ENCODE measurements at regions not wholly inside any gene's neighbourhood (a gene's known extent, or its start where the extent isn't known, plus 50 kb on each side); places are given as distances from the start of the nearest gene placed in this dataset.

DNA sequence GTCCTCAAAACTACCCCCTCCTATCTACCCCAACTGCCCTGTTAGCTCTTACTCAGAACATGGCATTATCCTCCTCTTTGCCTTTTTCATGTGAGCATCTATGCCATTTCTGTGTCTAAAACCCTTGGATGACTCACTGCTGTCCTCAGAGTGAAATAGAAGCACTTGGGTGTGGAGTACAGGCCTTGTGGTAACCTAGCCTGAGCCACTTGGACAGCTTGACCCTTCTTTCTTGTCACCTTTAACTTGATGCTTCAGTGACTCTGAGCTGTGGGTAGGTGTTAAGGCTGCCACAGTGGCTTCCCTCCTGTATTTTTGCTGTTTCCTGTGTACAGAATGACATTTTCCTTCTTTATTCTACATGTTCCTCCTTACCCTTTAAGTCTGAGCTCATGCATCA is 391.4 kb downstream of the SH3GL2 start:
- no peak for DNase-seq

DNA sequence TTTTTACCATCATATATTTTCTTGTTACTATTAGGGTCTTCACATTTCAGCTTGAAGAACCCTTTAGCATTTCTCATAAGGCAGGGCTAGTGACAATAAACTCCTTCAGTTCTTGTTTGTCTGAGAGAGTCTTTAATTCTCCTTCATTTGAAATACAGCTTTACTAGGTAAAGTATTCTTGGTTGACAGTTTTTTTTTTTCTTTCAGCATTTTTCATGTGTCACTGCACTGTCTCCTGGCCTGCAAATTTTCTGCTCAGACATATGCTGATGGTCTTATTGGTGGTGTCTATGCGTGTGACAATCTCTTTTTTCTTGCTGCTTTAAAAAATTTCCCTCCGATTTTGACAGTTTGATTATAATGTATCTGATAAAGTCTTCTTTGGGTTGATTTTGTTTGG is 399.9 kb downstream of the SH3GL2 start:
- DNase-seq, result no peak

DNA sequence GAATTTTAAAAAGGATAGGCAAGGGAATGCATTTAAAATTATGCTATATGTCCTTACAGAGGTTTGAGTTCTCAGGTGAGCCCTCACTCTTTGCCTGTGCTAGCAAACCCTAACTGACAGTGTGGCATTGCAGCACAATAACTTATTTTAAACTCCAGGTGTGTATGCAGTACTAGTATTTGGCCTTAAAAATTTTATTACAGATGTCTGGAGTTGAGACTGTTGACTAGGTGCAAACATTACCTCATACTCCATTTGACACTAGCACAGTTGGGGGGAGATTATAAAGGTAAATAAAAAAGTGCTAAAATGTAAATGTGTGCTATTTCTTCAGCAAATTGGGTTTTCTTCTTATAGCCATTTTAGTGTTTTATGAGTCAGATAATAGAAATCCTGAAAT is 407.7 kb downstream of the SH3GL2 start:
- no peak for DNase-seq

DNA sequence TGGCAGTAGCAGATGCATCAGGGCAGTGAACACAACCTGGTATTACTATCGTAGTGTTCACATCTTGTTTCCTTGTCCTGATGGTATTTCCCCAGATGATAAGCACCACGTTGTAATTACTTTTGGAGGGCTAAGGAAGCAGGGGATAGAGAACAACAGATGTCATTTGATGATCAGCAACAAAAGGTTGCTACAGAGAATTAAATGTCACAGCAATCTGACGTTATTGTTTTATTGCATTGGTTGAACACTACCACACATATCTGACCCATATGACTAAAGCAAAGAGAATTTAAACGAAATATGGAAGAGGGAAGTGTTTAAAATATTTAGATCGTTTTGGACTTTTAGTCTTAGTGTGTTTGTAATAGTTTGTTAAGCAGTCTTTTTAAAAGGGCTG is 408.3 kb downstream of the SH3GL2 start:
- no peak for DNase-seq

DNA sequence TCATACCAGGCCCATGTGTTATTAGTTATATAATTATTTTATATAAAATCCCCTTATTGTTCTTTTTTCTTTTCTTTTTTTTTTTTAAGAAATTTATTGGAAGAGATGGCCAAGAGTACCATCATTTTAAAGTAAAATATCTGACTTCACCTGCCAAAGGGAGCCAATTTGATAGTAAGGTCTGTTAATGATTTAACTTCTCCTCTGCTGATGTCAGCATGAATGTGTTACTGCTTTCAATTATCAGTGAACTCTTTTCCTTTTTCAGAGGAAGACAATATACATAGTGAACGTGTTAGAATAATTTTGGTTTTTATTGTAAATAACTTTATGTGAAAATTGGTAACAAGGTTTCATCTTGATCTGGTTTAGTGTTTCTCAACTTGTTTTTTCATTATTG is 409.6 kb downstream of the SH3GL2 start:
- DNase-seq, result no peak

DNA sequence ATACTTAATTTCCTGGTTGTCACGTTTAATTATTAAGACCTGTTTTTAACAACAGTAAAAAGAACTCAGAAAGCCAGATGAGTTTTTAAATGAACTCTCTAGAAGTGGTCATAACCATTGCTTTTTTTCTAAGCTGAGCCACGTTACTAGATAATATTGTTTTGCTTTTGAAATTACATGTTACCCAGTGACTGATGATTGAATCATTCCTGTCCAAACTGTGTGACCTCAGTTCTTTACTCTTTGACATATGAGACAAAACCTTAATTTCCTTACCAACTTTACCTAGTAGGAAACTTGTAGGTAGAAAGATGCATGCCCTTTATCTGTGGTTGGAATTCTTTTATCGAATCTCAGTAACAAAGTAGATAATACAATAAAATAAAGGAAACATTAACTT is 411.7 kb downstream of the SH3GL2 start:
- no peak for DNase-seq

DNA sequence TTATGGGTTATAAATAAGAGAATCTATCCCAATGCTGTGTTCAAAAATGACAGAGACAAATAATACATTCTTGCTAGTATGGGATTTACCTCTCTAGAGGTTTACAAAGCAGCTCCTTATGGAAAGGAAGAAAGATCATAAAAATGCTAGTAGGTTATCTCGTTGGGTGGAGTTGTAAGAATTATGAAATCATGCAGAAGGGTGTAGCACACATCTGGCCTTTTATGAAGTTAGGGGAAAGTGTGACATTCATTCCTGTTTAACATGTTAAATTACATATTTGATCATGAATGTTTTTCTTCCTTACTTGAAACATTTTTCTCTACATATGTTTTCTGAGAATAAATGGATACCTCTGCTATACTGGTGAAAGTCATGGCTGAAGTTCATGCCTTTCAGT is 414.2 kb downstream of the SH3GL2 start:
- no peak for DNase-seq

DNA sequence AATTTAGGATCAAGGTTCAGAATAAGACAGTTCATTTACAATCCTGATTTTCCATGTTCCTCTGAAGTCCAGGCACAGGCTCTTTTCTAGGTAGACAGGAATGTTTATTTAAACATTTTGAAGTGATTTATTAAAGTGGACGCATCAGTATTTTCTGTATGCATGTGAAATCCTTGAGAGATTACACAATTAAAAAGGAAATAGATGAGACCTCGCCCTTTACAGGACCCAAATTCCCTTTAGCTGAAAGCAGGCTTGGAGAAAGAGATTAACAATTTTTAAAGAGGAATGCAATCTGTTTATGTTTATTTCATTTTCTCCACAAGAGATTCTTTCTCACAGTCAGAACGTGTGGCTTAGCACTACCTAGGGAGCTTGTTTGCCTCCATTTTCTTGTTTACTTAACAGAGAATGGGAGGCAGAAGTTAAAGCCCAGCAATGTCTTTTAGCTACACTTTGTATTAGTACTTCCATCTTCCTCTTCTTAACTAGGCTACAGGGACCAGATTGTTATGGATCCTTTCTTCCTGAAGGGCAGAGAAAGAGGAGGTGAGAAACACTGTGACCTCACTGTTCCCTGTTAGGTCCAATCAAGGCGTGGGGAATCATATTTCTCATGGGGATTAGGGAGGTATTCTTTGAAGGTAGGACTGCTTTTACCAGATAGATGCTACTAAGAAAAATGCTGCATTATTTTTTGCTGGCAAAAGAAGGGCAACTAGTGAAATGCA is 416.0 kb downstream of the SH3GL2 start:
- no peak for DNase-seq

DNA sequence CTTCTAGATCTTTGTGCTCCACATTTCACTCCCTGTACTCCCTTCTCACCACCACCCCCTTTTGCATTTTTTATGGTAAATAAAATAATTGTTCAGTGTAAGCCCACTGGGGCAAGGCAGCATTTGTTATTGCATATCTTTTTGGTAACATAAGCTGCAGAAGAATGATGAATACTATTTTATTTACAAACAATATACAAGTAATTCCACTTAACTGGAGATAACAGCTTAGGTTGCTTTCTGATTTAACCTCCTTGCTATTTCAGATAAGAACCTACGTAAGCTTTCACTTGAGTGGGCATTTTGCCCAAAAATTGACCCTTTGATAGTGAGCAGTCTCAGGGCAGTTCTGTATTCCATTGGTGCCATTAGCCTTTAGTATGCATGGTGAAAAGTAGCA is 417.9 kb downstream of the SH3GL2 start:
- DNase-seq, result no peak

DNA sequence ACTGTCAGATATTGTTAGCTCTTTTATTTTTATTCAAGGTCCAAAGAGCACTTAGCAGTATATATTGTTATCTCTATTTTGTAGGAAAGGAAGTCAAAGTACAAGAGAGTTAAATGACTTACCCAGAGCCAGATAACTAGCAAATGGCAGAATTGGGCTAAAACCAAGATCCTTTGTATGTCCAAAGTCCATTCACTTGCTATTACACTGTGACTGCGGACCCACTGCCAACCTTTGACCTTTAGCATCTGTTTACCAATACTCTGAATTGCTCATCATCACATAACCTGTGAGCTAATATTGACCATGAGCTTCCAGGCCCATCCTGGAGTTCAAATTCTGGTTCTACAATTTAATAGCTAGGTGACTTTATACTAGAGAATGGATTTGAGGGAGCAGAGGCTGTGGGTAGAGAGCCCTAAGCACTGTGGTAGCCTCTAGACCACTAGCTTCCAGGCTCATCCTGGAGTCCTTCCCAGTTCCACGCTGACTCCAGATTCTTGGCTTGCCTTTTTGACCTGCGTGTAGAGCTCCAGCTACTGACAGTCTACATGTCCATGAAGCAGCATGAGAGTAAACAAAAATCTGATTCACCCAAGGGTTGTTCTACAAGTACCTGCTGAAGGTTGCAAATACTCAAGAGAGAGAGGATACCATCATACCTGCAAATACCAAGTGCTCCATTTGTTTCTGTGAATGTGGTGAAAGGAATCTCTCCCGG is 424.0 kb downstream of the SH3GL2 start:
- DNase-seq, result no peak

DNA sequence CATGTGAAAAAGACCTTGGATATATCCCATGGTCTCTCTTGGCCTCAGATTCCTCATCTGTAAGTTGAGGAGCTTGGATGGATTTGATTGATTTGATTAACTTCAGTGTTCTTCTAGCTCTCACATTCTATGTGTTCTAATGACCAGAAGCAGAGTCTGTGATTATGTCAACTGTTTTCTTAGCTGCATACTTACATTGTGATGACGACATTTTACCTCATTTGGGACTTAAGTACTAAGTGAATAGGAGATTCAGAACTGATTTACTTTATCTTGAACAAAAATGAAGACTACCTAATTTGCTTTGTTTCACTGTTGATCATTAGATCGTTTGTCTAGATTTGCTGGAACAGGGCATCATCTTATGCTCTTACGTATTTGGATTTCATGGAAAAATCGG is 427.7 kb downstream of the SH3GL2 start:
- no peak for DNase-seq

DNA sequence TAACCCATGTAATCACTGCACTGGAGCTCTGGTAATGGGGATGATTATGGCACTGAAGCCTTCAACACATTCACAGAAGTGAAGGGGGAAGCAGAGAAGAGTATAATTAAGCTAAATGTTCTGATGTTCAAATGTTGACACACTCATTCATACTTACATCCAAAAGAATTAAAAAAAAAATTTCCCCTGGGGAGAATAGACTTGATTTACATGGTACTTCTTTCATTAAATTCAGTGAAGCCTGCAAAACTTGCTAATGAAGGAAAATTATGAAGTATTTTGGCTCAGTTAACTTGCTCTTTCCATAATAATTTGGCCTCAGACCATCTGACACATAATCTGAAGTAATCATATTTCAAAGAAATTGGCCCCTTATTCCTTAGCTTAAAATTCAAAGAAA is 428.8 kb downstream of the SH3GL2 start:
- DNase-seq, result no peak

DNA sequence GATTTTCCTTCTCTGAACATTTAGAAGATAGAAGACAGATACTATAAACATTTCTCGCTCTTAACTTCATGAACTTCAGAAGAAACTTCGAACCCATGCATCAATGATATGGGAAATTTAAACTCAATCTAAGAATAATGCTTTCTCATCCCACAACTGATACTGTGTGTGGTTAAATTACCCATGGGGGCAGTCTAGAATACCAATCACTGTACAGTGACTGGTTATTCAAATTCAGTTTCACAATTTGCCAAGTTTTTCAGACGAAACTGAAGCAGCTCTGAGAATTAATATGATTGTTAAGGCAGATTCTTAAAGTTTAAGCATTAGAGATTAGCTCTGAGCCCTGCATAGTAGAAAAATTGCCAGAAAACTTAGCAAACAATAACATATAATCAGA is 431.0 kb downstream of the SH3GL2 start:
- no peak for DNase-seq

DNA sequence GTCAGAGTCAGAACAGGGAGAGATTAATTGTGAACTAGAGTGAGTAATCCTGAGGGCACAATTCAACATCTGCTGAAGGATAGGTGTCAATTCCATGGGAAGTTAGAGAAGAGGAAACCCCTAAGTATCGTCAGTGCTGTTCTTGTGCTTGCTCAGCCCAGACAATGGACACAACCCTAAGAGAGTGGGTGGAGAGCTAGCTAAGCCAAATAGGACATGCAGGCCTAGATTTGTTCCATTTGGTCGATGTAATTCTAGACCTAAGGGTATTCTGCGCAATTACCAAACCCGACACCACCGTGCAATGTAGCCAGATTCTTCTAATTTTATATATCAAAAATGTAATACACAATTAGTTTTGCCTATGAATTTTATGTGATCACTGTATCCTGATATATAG is 431.6 kb downstream of the SH3GL2 start:
- no peak for DNase-seq

DNA sequence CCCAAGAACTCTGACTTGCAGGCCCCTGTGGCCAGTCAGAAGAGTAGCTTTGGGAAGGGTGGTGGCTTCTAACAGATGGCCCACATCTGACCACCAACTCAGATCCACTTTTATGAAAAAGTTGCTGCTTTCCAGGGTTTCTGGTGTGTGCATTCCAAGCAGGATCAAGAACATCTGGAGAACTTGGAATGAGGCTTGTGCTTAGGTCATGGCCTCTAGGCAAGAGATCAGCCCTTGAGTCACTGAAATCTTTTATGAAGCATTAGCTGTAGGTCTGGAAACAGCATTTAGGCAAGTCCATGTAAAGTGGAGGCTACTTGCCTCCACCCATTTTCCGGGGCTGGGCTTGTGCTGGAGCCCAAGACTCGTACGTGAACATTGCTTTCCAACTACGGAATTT is 433.3 kb downstream of the SH3GL2 start:
- DNase-seq, result no peak

DNA sequence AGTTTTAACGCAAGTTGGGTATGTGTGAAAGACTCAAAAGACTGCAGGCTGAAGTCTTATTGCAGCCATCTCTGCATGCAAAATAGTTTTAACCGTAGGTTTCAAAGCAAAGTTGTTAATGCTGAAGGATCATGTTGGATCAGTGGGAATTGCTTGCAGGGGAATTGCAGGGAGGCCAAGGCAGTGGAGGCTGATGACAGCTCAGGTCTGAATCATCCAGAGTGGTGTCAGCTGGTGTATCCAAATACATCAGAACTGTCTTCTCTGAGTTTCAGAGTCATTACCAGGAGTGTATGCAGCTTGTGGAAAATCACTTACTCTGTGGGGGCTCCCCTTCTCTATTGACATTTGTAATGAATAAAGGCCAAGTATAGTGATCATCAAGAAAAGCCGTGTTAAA is 435.7 kb downstream of the SH3GL2 start:
- no peak for DNase-seq

DNA sequence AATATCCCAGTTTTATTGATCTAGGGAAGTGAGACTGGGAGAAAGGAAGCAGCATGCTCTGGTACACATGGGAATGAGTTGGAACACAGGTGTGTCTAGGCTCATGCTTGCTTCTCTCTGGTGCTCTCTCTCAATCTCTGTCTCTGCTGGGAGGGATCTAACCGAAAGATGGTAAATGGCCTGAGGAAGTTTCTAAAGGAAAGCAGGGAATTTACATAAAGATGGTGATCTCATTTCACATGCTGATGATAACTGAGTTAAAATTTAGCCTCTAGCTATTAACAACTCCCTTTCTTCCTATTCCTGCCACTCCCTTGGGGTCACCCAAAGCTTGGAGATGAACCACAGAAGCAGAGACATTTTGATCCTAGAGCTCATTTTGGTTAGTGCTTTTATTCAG is 436.2 kb downstream of the SH3GL2 start:
- no peak for DNase-seq

DNA sequence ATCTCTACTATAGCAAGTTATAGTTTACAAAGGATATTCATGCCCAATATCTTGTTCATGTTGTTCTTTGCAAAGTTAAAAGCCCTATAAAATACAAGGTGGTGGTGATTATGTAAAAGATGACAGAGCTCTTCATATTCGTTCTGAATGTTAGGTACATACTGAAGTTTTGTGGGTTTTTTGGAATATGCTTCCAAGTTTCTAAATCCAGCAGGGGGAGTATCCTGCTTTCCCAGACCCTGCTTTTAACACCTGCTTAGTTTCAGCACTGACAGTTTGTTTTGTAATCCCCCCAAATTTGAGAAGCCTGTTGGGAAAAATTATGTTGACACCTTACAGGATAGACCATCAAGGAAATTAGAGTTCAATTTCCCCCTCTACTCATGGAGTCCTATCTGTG is 438.3 kb downstream of the SH3GL2 start:
- no peak for DNase-seq

DNA sequence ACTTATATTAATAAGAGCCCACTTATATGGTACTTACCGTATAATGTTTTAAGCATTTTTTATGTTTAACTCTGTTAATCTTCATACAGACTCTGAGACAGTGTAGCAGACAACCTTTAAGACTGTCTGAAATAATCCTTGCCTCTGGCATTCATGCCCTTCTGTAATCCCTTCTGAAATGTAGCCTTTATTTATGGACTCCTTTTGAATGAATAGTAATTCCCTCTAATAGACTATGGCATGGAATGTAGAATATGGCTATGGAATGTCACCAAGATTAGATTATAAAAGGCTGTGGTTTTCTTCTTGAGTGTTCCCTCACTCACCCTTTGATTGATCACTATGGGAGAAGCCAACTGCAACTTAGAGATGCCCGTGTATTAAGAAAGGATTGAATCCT is 439.4 kb downstream of the SH3GL2 start:
- no peak for DNase-seq

DNA sequence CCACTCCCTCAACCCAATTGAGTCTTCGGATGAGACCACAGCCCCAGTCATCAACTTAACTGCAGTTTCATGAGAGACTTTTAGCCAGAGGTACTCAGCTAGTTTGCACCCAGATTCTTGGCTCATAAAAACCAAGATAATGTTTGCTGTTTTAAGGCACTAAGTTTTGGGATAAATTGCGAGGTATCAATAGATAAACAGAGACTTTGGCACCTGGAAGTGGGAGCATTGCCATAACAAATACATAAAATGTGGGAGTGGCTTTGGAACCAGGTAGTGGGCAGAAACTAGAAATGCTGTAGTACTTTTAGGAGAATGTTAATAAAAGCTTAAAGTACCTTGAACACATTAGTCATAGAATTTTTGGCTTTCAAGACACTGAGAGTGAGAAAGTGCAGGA is 439.8 kb downstream of the SH3GL2 start:
- no peak for DNase-seq

DNA sequence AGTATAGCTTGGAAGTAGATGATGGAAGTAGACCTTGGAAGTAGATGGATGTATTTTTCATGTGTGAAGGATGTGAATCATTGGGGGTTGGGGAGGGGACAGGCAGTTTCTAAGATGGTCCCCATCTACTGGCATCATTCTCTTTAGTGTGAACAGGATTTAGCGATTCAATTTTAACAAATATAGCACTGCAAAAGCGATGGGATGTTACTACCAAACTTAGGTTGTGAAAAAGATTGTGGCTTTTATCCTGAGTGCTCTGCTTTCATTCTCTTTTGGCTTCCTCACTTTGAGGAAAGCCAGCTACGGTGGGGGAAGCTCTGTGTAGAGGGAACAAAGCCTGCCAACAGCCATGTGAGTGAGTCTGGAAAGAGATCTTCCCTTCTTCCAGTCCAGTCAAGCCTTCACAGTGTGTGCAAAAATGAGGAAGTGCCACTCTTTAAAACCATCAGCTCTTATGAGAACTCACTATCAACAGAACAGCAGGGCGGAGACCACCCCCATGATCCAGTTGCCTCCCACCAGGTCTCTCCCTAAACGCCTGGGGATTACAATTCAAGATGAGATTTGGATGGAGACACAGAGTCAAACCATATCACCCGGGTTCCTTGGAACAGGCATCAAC is 441.4 kb downstream of the SH3GL2 start:
- no peak for DNase-seq

DNA sequence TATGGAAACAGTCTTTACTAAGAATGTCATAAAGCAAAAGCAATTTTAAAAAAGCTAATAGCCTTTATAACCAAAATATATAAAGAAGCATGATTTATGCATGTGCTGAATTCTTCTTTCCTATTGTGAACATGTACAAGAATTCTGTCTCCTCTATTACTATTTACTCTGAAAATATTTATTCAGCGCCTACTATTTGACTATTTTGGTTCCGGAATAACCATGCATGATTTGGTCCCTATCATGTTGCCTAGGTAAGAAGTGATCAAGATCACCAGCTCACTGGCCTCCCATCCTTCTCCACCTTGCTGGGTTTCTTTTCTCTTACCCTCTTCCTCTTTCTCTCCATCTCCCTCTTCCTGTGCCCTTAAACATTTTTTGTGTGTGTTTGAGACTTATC is 443.8 kb downstream of the SH3GL2 start:
- DNase-seq, result no peak

DNA sequence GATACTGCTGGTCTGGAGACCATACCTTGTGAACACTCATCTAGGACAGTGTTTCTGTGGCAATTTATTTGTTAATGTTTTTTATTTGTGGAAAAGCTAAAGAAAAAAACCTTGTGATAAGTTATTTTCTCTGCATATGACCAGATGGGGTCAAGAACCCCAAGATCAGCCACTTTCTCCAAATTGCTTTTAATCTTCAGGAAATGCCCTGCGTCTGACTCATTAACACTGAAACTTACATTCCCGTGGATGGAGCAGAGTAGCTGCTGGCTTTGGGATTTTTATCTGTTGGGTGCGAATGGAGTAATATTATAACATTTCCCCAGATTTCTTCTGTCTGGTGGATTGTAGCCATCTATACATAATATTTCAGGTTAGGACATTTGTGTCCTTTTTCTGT is 444.5 kb downstream of the SH3GL2 start:
- DNase-seq, result no peak

DNA sequence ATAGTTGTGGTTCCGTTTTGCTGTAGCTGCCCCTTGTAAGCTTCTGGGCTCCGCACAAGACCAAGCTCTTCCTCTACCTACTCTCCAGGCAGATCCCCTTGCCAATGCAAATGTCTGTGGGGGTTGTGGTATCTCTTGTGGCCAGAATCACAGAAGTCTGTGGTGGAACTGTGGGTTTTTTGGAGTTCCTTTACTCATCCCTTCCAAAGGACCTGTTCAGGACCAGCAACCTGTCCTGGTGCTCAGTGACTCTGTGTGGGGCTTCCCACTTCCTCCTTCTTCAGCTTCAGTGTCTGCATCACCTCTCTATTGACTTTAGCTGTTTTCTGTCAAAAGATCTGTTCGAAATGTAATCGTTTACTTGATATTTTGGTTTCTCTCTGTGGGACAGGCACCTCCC is 441.3 kb upstream of the ADAMTSL1 start:
- no peak for DNase-seq
